Mucosa of gallbladder (tissue), 1 donor: ENCODE measurements at regions not wholly inside any gene's neighbourhood (a gene's known extent, or its start where the extent isn't known, plus 50 kb on each side); places are given as distances from the start of the nearest gene placed in this dataset.
A peak's percentile ranks its signal among the peaks of the same experiment; 100 is the strongest.

ENCODE experiments used
- DNase-seq: peaks from one replicate; pipeline ENCODE4 v3.0.0-alpha.2; 2020; ENCODE audit warnings: low spot score
- donor health status: DM: no; HTN: no; CAD: no.

- no peak for DNase-seq
Observed at GRCh38 chr9:23314247-23314646, 511.8 kb downstream of the ELAVL2 start.

- no peak for DNase-seq
Observed at GRCh38 chr9:23319092-23319491, 506.9 kb downstream of the ELAVL2 start.

GRCh38 chr9:23321049-23321448, 505.0 kb downstream of the ELAVL2 start:
- no peak for DNase-seq

- DNase-seq: no peak
Observed at GRCh38 chr9:23322392-23322791, 503.6 kb downstream of the ELAVL2 start.

GRCh38 chr9:23324511-23324910, 501.5 kb downstream of the ELAVL2 start:
- no peak for DNase-seq

- no peak for DNase-seq
Observed at GRCh38 chr9:23326597-23326996, 499.4 kb downstream of the ELAVL2 start.

GRCh38 chr9:23341346-23341745, 484.7 kb downstream of the ELAVL2 start:
- DNase-seq: no peak

- DNase-seq: no peak
Observed at GRCh38 chr9:23342291-23342690, 483.7 kb downstream of the ELAVL2 start.

GRCh38 chr9:23343226-23343625, 482.8 kb downstream of the ELAVL2 start:
- no peak for DNase-seq

GRCh38 chr9:23361096-23361495, 464.9 kb downstream of the ELAVL2 start:
- DNase-seq: no peak

GRCh38 chr9:23372703-23373102, 453.3 kb downstream of the ELAVL2 start:
- DNase-seq: no peak

- DNase-seq: no peak
Observed at GRCh38 chr9:23375511-23375910, 450.5 kb downstream of the ELAVL2 start.

- no peak for DNase-seq
Observed at GRCh38 chr9:23379842-23380241, 446.2 kb downstream of the ELAVL2 start.

GRCh38 chr9:23380821-23381220, 445.2 kb downstream of the ELAVL2 start:
- DNase-seq: no peak

- no peak for DNase-seq
Observed at GRCh38 chr9:23382418-23382817, 443.6 kb downstream of the ELAVL2 start.

- no peak for DNase-seq
Observed at GRCh38 chr9:23394189-23394588, 431.9 kb downstream of the ELAVL2 start.

- no peak for DNase-seq
Observed at GRCh38 chr9:23408874-23409273, 417.2 kb downstream of the ELAVL2 start.

GRCh38 chr9:23412046-23412445, 414.0 kb downstream of the ELAVL2 start:
- no peak for DNase-seq

- DNase-seq: no peak
Observed at GRCh38 chr9:23412458-23412857, 413.6 kb downstream of the ELAVL2 start.

GRCh38 chr9:23413541-23413940, 412.5 kb downstream of the ELAVL2 start:
- no peak for DNase-seq

GRCh38 chr9:23423999-23424398, 402.0 kb downstream of the ELAVL2 start:
- DNase-seq: no peak

GRCh38 chr9:23426144-23426543, 399.9 kb downstream of the ELAVL2 start:
- no peak for DNase-seq

- peak; percentile 25 for DNase-seq
Observed at GRCh38 chr9:23431459-23431858, 394.6 kb downstream of the ELAVL2 start.

- DNase-seq: no peak
Observed at GRCh38 chr9:23434654-23435053, 391.4 kb downstream of the ELAVL2 start.
